ENCODE measurements at regions not wholly inside any gene's neighbourhood (a gene's known extent, or its start where the extent isn't known, plus 50 kb on each side); places are given as distances from the start of the nearest gene placed in this dataset.

DNA sequence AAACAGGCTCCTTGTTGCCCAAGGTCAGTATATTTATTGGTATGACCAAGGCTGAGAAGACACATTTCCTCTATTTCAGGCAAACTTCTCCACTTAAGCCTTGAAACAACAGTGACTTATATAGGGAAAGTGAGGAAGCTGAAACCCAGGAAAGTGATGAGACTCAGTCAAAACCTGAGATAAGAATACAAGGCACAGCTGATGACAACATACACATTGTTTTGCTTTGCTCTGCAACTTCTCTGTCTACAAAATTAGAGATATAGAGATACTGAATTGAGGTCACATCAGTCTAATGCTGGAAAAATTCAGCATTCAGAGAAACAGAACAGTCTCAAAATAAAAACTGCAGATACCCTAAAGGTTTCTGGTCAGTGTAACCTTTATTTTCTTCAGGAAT, 586.1 kb downstream of the DNAH5 start:
- Histone ChIP-seq H3K9me3 (no peaks in the 10 kb centered on the region), H3K27ac (no peak overlapping the region), H3K4me1 (no peaks in the 10 kb centered on the region), H3K27me3 (no peaks in the 10 kb centered on the region), H3K4me3 (no peak overlapping the region), H3K36me3 (no peaks in the 10 kb centered on the region)
- intact Hi-C loops (cut with DNase I; ENCODE audit: low total_unique reads), result no loop called here
- DNase-seq (ENCODE audit: low spot score in 2 of 2), result no peak
- TF ChIP-seq, protein P1, sequence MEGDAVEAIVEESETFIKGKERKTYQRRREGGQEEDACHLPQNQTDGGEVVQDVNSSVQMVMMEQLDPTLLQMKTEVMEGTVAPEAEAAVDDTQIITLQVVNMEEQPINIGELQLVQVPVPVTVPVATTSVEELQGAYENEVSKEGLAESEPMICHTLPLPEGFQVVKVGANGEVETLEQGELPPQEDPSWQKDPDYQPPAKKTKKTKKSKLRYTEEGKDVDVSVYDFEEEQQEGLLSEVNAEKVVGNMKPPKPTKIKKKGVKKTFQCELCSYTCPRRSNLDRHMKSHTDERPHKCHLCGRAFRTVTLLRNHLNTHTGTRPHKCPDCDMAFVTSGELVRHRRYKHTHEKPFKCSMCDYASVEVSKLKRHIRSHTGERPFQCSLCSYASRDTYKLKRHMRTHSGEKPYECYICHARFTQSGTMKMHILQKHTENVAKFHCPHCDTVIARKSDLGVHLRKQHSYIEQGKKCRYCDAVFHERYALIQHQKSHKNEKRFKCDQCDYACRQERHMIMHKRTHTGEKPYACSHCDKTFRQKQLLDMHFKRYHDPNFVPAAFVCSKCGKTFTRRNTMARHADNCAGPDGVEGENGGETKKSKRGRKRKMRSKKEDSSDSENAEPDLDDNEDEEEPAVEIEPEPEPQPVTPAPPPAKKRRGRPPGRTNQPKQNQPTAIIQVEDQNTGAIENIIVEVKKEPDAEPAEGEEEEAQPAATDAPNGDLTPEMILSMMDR (IDR thresholded peaks at IDR 0.05), result no peak
- TF ChIP-seq POLR2AphosphoS5 (IDR thresholded peaks at IDR 0.05) (no peak), POLR2A (IDR thresholded peaks at IDR 0.05) (no peak)

DNA sequence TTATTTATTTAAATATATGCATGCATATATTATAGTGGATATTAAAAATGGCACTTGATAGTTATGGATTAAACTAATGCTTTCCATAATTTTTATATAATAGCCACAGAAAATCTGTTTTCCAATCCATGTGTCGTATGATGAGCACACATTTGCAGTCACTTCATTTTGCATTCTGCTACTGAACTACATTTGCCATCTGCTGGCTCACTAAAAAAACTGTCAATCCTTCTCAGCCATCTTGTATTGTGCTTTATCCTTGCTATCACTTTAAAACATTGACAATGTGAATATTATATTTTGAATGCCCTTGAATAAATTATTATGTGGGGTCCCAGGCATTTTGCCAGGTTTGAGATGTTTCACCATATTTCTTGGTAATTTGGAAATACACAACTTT, 586.6 kb downstream of the DNAH5 start:
- Histone ChIP-seq H3K27me3 (no peaks in the 10 kb centered on the region), H3K27ac (no peak overlapping the region), H3K9me3 (no peaks in the 10 kb centered on the region), H3K4me3 (no peak overlapping the region), H3K36me3 (no peaks in the 10 kb centered on the region), H3K4me1 (no peaks in the 10 kb centered on the region)
- intact Hi-C loops (cut with DNase I; ENCODE audit: low total_unique reads), result no loop called here
- DNase-seq (ENCODE audit: low spot score in 2 of 2), result no peak
- TF ChIP-seq POLR2AphosphoS5 (IDR thresholded peaks at IDR 0.05) (no peak), POLR2A (IDR thresholded peaks at IDR 0.05) (no peak)
- TF ChIP-seq, protein P1 (IDR thresholded peaks at IDR 0.05), result no peak

DNA sequence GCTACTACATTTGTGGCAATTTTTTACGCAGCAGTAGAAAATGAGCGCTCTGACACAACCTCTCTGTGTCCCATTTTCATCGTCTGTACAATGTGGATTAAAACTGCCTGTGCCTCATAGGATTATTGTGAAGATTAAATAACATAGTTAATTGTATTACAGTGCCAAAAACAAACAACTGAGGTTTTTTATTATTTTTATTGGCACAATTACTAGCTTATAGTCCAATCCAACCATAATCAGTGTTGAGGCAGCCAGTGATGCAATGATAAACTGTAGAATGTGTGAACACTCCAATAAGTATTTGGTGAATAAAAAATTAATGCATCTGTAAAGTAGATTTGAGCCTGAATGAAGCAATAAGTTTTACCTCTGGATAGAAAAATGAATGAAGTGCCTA, 588.3 kb downstream of the DNAH5 start:
- TF ChIP-seq POLR2AphosphoS5 (IDR thresholded peaks at IDR 0.05) (no peak), POLR2A (IDR thresholded peaks at IDR 0.05) (no peak)
- TF ChIP-seq, protein P1 (IDR thresholded peaks at IDR 0.05), result no peak
- Histone ChIP-seq H3K27me3 (no peaks in the 10 kb centered on the region), H3K4me1 (no peaks in the 10 kb centered on the region), H3K36me3 (no peaks in the 10 kb centered on the region), H3K4me3 (no peak overlapping the region), H3K27ac (no peak overlapping the region), H3K9me3 (no peaks in the 10 kb centered on the region)
- intact Hi-C loops (cut with DNase I; ENCODE audit: low total_unique reads), result no loop called here
- no peak for DNase-seq (ENCODE audit: low spot score in 2 of 2)

DNA sequence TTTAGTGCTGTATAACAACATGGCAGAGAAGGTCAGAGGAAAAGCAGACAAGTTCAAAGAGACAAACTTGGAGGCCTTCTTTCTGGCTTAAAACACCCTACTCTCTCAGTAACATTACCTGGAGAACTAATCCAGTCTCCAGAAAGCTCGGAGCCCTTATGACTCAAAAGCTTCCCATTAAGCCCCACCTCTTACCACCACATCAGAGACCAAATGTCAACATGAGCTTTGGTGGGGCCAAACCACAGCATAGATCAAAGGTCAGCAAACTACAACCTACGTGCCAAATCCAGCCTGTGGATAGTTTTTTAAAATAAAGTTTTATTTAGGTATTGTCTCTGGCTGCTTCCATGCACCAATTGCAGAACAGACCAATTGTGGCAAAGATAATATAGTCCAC, 589.9 kb downstream of the DNAH5 start:
- DNase-seq (ENCODE audit: low spot score in 2 of 2), result no peak
- intact Hi-C loops (cut with DNase I; ENCODE audit: low total_unique reads), result no loop called here
- H3K4me3 ChIP-seq, result no peak overlapping the region
- no peak overlapping the region for H3K27ac ChIP-seq
- TF ChIP-seq, protein P1 (IDR thresholded peaks at IDR 0.05), result no peak
- TF ChIP-seq POLR2AphosphoS5 (IDR thresholded peaks at IDR 0.05) (no peak), POLR2A (IDR thresholded peaks at IDR 0.05) (no peak)
- no peaks in the 10 kb centered on the region for H3K27me3 ChIP-seq
- no peaks in the 10 kb centered on the region for H3K36me3 ChIP-seq
- no peaks in the 10 kb centered on the region for H3K9me3 ChIP-seq
- H3K4me1 ChIP-seq, result no peaks in the 10 kb centered on the region

DNA sequence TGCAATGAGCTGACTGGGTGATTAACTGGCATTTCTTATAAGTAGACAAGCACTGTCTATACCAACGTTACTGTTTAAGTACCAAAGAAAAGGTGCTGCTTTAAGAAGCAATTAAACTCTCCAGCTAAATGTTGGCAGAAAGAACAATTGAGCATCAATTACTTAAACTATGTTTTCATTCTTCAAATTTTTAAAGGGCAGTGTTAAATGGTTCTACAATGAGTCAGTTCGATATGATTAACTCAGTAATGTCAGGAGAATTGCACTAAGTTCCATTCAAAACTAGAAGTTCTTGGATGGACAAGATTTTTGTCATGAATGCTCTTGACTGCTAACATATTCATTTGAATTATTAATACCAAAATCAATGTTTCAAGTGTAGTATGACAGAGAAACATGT, 593.7 kb downstream of the DNAH5 start:
- TF ChIP-seq POLR2A (IDR thresholded peaks at IDR 0.05) (no peak), POLR2AphosphoS5 (IDR thresholded peaks at IDR 0.05) (no peak)
- Histone ChIP-seq H3K36me3 (no peaks in the 10 kb centered on the region), H3K4me3 (no peak overlapping the region), H3K27me3 (no peaks in the 10 kb centered on the region), H3K27ac (no peak overlapping the region), H3K4me1 (no peaks in the 10 kb centered on the region), H3K9me3 (no peaks in the 10 kb centered on the region)
- DNase-seq (ENCODE audit: low spot score in 2 of 2), result no peak
- intact Hi-C loops (cut with DNase I; ENCODE audit: low total_unique reads), result no loop called here

DNA sequence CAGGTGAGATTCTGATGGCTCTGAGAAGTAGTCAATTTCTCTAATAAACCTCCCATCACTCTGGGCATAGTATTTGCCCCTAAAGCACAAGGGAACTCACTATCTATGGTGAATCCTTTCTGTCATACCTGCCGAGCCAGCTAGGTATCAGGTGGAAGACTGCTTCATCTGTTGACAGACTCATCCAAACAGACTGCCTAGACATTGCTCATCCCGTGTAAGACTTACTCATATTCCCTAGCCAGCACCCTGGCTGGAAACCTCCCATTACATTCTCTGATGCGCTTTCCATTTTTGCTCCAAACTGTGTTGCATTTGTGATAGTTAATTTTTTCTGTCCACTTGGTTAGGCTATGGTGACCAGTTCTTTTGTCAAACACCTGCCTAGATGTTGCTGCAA, 595.9 kb downstream of the DNAH5 start:
- H3K27ac ChIP-seq, result no peak overlapping the region
- H3K27me3 ChIP-seq, result no peaks in the 10 kb centered on the region
- intact Hi-C loops (cut with DNase I; ENCODE audit: low total_unique reads), result no loop called here
- H3K4me3 ChIP-seq, result no peak overlapping the region
- DNase-seq (ENCODE audit: low spot score in 2 of 2), result no peak
- no peaks in the 10 kb centered on the region for H3K36me3 ChIP-seq
- H3K4me1 ChIP-seq, result no peaks in the 10 kb centered on the region
- TF ChIP-seq, protein P1 (IDR thresholded peaks at IDR 0.05), result no peak
- TF ChIP-seq POLR2A (IDR thresholded peaks at IDR 0.05), result no peak
- no peak for TF ChIP-seq POLR2AphosphoS5 (IDR thresholded peaks at IDR 0.05)
- no peaks in the 10 kb centered on the region for H3K9me3 ChIP-seq

All from breast epithelium (tissue), 4 donors.